IMR-90 (cell line): ENCODE measurements at regions not wholly inside any gene's neighbourhood (a gene's known extent, or its start where the extent isn't known, plus 50 kb on each side); places are given as distances from the start of the nearest gene placed in this dataset.
"Not testable (repeated sequence)": the region's sequence is repeated elsewhere in the genome, so short reads cannot be mapped to it uniquely, and the experiment has no call there.

ENCODE experiments used
- ATAC-seq: fragments of 200-7000 bp; cut with Tn5 transposase; 2 replicates; pipeline ENCODE4 v1.9.1; 2020; ENCODE audit warnings: low read depth, mild to moderate bottlenecking, moderate library complexity
- BruUV-seq: library from RNA; stranded (reverse); fragments of 400-500 nt; replicated peaks from 2 replicates; lab custom pipeline; 2021; lab: Mats Ljungman, UMichigan
- CTCF ChIA-PET: fragments of 300-600 bp; formaldehyde crosslinking; extraction: SDS; loops from one replicate; lab custom pipeline; 2021; ENCODE audit warnings: antibody characterized with exemption; lab: Yijun Ruan, JAX
- POLR2A ChIA-PET: fragments of 300-600 bp; sonication (Branson Sonifier 250); formaldehyde crosslinking; loops from one replicate; lab custom pipeline; 2022; ENCODE audit warnings: antibody characterized with exemption; ENCODE audit not compliant: unreplicated experiment; lab: Charles Lee
- DNase-seq: peaks from one replicate; pipeline ENCODE4 v3.0.0; 2013
- H2AFZ ChIP-seq: replicated peaks from 2 replicates; pipeline ENCODE3; 2013; ENCODE audit warnings: low read length, mild to moderate bottlenecking; ENCODE audit not compliant: poor library complexity
- H2AK5ac ChIP-seq: 2 replicates; pipeline ENCODE4 v1.6.1; 2013; ENCODE audit warnings: low read depth, low read length, inconsistent platforms
- H2AK9ac ChIP-seq: replicated peaks from 2 replicates; pipeline ENCODE3; 2013; ENCODE audit warnings: mild to moderate bottlenecking, low read depth, low read length, moderate library complexity; ENCODE audit not compliant: poor library complexity
- H2BK120ac ChIP-seq: 2 replicates; pipeline ENCODE4 v1.6.1; 2013; ENCODE audit warnings: low read depth, low read length, inconsistent platforms
- H2BK15ac ChIP-seq: 3 replicates; pipeline ENCODE4 v1.6.1; 2013; ENCODE audit warnings: low read depth, low read length, inconsistent platforms
- H2BK20ac ChIP-seq: 2 replicates; pipeline ENCODE4 v1.6.1; 2013; ENCODE audit warnings: low read depth, mild to moderate bottlenecking, inconsistent platforms, low read length, moderate library complexity
- H2BK5ac ChIP-seq: 2 replicates; pipeline ENCODE4 v1.6.1; 2013; ENCODE audit warnings: mild to moderate bottlenecking, low read depth, low read length, inconsistent platforms; ENCODE audit not compliant: poor library complexity, severe bottlenecking
- H3K14ac ChIP-seq: replicated peaks from 2 replicates; pipeline ENCODE4 v1.6.1; 2013; ENCODE audit warnings: low read depth, low read length, inconsistent platforms
- H3K18ac ChIP-seq: 2 replicates; pipeline ENCODE4 v1.6.1; 2013; ENCODE audit warnings: low read depth, low read length, control low read depth
- H3K23ac ChIP-seq: 2 replicates; pipeline ENCODE4 v1.6.1; 2013; ENCODE audit warnings: low read depth, low read length, inconsistent platforms
- H3K27ac ChIP-seq: 2 replicates; pipeline ENCODE4 v1.5.1; 2013; ENCODE audit warnings: mild to moderate bottlenecking, control low read depth, low read length; ENCODE audit not compliant: insufficient read depth
- H3K27me3 ChIP-seq: 2 replicates; pipeline ENCODE4 v1.6.1; 2013; ENCODE audit warnings: low read length; ENCODE audit not compliant: control insufficient read depth, insufficient read depth
- H3K36me3 ChIP-seq: 2 replicates; pipeline ENCODE4 v1.6.1; 2013; ENCODE audit warnings: low read length, mixed read lengths; ENCODE audit not compliant: control insufficient read depth, insufficient read depth
- H3K4ac ChIP-seq: 2 replicates; pipeline ENCODE4 v1.6.1; 2013; ENCODE audit warnings: low read depth, low read length, inconsistent platforms
- H3K4me1 ChIP-seq: 2 replicates; pipeline ENCODE4 v1.6.1; 2013; ENCODE audit warnings: low read length, mixed read lengths; ENCODE audit not compliant: control insufficient read depth, insufficient read depth
- H3K4me2 ChIP-seq: 2 replicates; pipeline ENCODE4 v1.6.1; 2013; ENCODE audit warnings: low read depth, mild to moderate bottlenecking, control low read depth, low read length, moderate library complexity
- H3K4me3 ChIP-seq: 2 replicates; pipeline ENCODE4 v1.5.1; 2013; ENCODE audit warnings: low read depth, mild to moderate bottlenecking, control low read depth, low read length, moderate library complexity; ENCODE audit not compliant: insufficient read depth
- H3K56ac ChIP-seq: 2 replicates; pipeline ENCODE4 v1.6.1; 2013; ENCODE audit warnings: low read length, inconsistent platforms; ENCODE audit not compliant: insufficient read depth; ENCODE audit errors: extremely low read depth
- H3K79me1 ChIP-seq, 2 experiments: 2 replicates each; pipeline ENCODE4 v1.6.1; 2013; ENCODE audit warnings: low read length in 2 of 2, inconsistent platforms in 1 of 2, low read depth in 1 of 2
- H3K9ac ChIP-seq: 2 replicates; pipeline ENCODE4 v1.6.1; 2013; ENCODE audit warnings: low read depth, low read length, control low read depth
- H3K9me1 ChIP-seq: 2 replicates; pipeline ENCODE4 v1.6.1; 2013; ENCODE audit warnings: low read length, inconsistent platforms; ENCODE audit not compliant: insufficient read depth
- H3K9me3 ChIP-seq: 2 replicates; pipeline ENCODE4 v1.6.1; 2013; ENCODE audit warnings: low read length; ENCODE audit not compliant: control insufficient read depth, insufficient read depth
- H4K20me1 ChIP-seq: 2 replicates; pipeline ENCODE4 v1.6.1; 2013; ENCODE audit warnings: low read length, inconsistent platforms; ENCODE audit not compliant: insufficient read depth
- H4K5ac ChIP-seq: 2 replicates; pipeline ENCODE4 v1.6.1; 2013; ENCODE audit warnings: mild to moderate bottlenecking, low read depth, low read length, control low read depth
- H4K8ac ChIP-seq, 2 experiments: 2 replicates each; pipeline ENCODE4 v1.6.1; 2013; ENCODE audit warnings: low read depth in 2 of 2, low read length in 2 of 2, control low read depth in 1 of 2, inconsistent platforms in 1 of 2
- H4K91ac ChIP-seq: 2 replicates; pipeline ENCODE4 v1.6.1; 2013; ENCODE audit warnings: low read depth, low read length, inconsistent platforms; ENCODE audit not compliant: insufficient read depth
- WGBS, 2 experiments: methylation state at CpG; one replicate each; pipeline versions ENCODE4 v1.1.5 to v1.1.7; 2013; ENCODE audit warnings: missing lambda C conversion rate in 2 of 2; ENCODE audit not compliant: insufficient read length in 1 of 2; ENCODE audit errors: extremely low coverage in 2 of 2; 5-methylcytosine and 5-hydroxymethylcytosine counted together
- dilution Hi-C: fragments of 300-500 bp; cut with HindIII; formaldehyde crosslinking; loops from one replicate; pipeline ENCODE4 v1.14.3; 2018; ENCODE audit warnings: low sequenced_read_pairs; ENCODE audit not compliant: unreplicated experiment
- in situ Hi-C: fragments of 300-500 bp; cut with MboI; formaldehyde crosslinking; loops from 3 replicates; pipeline ENCODE4 v1.14.3; 2019; ENCODE audit warnings: low sequenced_read_pairs, inconsistent platforms, mixed read lengths
- intact Hi-C: fragments of 100-400 bp; cut with micrococcal nuclease; formaldehyde crosslinking; loops from 2 replicates; pipeline ENCODE4 v1.10.0; 2022

DNA sequence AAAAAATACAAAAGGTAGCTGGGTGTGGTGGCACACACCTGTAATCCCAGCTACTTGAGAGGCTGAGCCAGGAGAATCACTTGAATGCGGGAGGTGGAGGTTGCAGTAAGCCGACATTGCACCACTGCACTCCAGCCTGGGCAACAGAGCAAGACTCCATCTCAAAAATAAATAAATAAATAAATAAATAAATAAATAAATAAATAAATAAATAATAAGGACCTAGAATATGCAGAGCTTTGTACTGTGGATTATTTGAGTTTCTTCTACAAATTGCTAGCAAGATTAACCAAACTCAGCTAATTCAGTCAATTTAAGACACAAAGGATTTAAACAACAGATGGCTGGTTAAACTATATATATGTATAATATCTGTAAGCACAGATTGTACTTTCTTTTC lies 322.5 kb upstream of the ARPP21 start:
- H3K4me1 ChIP-seq, H4K91ac ChIP-seq, H2BK5ac ChIP-seq, H4K5ac ChIP-seq, H3K27ac ChIP-seq, H3K27me3 ChIP-seq, intact Hi-C loops, BruUV-seq, H3K9me3 ChIP-seq, H3K9me1 ChIP-seq, H4K20me1 ChIP-seq, H3K79me1 ChIP-seq, DNase-seq, H3K18ac ChIP-seq, H2AFZ ChIP-seq, H3K4me3 ChIP-seq, ATAC-seq, H3K23ac ChIP-seq, in situ Hi-C loops, H3K56ac ChIP-seq, H2AK9ac ChIP-seq, H2AK5ac ChIP-seq, H4K8ac ChIP-seq, H2BK20ac ChIP-seq, H3K9ac ChIP-seq, H3K4me2 ChIP-seq, dilution Hi-C loops, CTCF ChIA-PET, H3K36me3 ChIP-seq, POLR2A ChIA-PET, H3K4ac ChIP-seq, H2BK120ac ChIP-seq, H2BK15ac ChIP-seq, H3K14ac ChIP-seq: not testable (repeated sequence)
- no CpG with 5 or more reads among the region's 2 CpGs for WGBS, 2 experiments
